ENCODE measurements at regions not wholly inside any gene's neighbourhood (a gene's known extent, or its start where the extent isn't known, plus 50 kb on each side); places are given as distances from the start of the nearest gene placed in this dataset.

DNA sequence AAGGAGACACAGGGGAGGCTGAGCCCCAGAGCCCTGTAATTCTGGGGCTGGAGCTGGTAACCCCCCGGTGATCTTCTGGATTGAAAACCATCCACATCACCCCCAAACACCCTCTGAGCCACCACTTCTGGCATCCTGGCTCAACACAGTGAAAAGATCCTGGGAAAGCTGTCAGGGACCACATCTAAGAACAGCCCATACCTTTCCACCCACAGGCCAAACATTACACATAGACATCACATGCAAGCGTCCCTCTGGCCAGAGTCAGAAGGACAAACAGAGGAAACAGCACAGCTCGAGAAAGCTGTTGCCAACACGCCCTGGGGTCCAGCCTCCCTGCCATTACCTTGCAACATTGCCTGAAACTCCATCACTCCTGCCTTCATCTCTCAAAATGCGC is 469.5 kb downstream of the SOX6 start:
- no peaks in the 10 kb centered on the region for H4K20me1 ChIP-seq (ENCODE audit: insufficient read depth, low read length)
- no peaks in the 10 kb centered on the region for H3K4me1 ChIP-seq (ENCODE audit: insufficient read depth, low read length)
- no peaks in the 10 kb centered on the region for H3K9me3 ChIP-seq (ENCODE audit: low read length)
- no peaks in the 10 kb centered on the region for H3K36me3 ChIP-seq (replicated peaks in 1 of 2; ENCODE audit: control insufficient read depth in 1 of 2, insufficient read depth in 2 of 2, low read length in 2 of 2)
- no peak for ATAC-seq
- H2AFZ ChIP-seq (ENCODE audit: low read length) = no peak overlapping the region
- no peak for FAIRE-seq
- H3K4me3 ChIP-seq (replicated peaks in 1 of 3; ENCODE audit: insufficient read depth in 1 of 3, low read depth in 2 of 3, low read length in 3 of 3) = no peak overlapping the region
- H3K27ac ChIP-seq (ENCODE audit: extremely low read length, insufficient read depth, low read length) = no peak overlapping the region
- WGBS (ENCODE audit: low lambda C conversion rate) = 33% methylated on average over 3 of the region's 5 CpGs
- CTCF ChIA-PET (ENCODE audit: low intra/inter-chr PET ratio, low total read pairs) = no interaction called here
- intact Hi-C loops (cut with micrococcal nuclease; ENCODE audit: unreplicated experiment) (no loop called here), in situ Hi-C loops (cut with HindIII; ENCODE audit: extremely low pct_ligation_motif_present, low pct_unique_long_range_greater_than_20kb) (loop anchor here (25.0 kb wide), 1 partner anchor 100 kb away; no protein-coding TSS in a partner anchor)
- H3K4me2 ChIP-seq (ENCODE audit: low read depth, low read length) = no peak overlapping the region
- no peak overlapping the region for H3K9ac ChIP-seq (ENCODE audit: insufficient read depth, low read depth, low read length)
- H3K79me2 ChIP-seq (ENCODE audit: insufficient read depth, low read length) = no peaks in the 10 kb centered on the region
- TF ChIP-seq SRY (CRISPR knock-in tag; IDR thresholded peaks at IDR 0.05) (no peak), ZNF660 (CRISPR knock-in tag; IDR thresholded peaks at IDR 0.05; ENCODE audit: borderline replicate concordance, low read depth) (no peak), ZNF468 (CRISPR knock-in tag; IDR thresholded peaks at IDR 0.05) (no peak), KDM3A (CRISPR knock-in tag; IDR thresholded peaks at IDR 0.05; ENCODE audit: low read depth) (no peak), ZBTB25 (CRISPR knock-in tag; IDR thresholded peaks at IDR 0.05) (no peak), CENPX (CRISPR knock-in tag; IDR thresholded peaks at IDR 0.05) (no peak), FOXC1 (CRISPR knock-in tag; IDR thresholded peaks at IDR 0.05; ENCODE audit: borderline replicate concordance) (no peak), ZNF484 (CRISPR knock-in tag; IDR thresholded peaks at IDR 0.05; ENCODE audit: borderline replicate concordance, low read depth) (no peak), RBM39 (IDR thresholded peaks at IDR 0.05; ENCODE audit: low read depth, low read length, poor library complexity, severe bottlenecking) (no peak), ETV5 (CRISPR knock-in tag; IDR thresholded peaks at IDR 0.05; ENCODE audit: borderline replicate concordance) (no peak)
- no peak for DNase-seq (ENCODE audit: low spot score)
- H3K27me3 ChIP-seq (ENCODE audit: control insufficient read depth in 1 of 2, insufficient read depth in 2 of 2, low read length in 2 of 2) = peaks cover 1 to 4% of the 10 kb centered on the region in 2 experiments; a peak in 2 of 5 replicates
- POLR2A ChIA-PET = no interaction called here
- BruUV-seq (replicated peaks) = no TSS peak
